ENCODE measurements at regions not wholly inside any gene's neighbourhood (a gene's known extent, or its start where the extent isn't known, plus 50 kb on each side); places are given as distances from the start of the nearest gene placed in this dataset.

- no peak for TF ChIP-seq CTCF (conservative IDR thresholded peaks at IDR 0.05)
- no peak for TF ChIP-seq ZFX (IDR thresholded peaks at IDR 0.05)
Observed at GRCh38 chrX:13415509-13415908, 95.7 kb upstream of the ATXN3L start.
